GM18507 (cell line): ENCODE measurements at regions not wholly inside any gene's neighbourhood (a gene's known extent, or its start where the extent isn't known, plus 50 kb on each side); places are given as distances from the start of the nearest gene placed in this dataset.
A peak's percentile ranks its signal among the peaks of the same experiment; 100 is the strongest.
"Not testable (repeated sequence)": the region's sequence is repeated elsewhere in the genome, so short reads cannot be mapped to it uniquely, and the experiment has no call there.

Experiments
- DNase-seq: peaks from one replicate; pipeline ENCODE4 v3.0.0; 2011; ENCODE audit warnings: low read depth; ENCODE audit not compliant: insufficient read length; ENCODE audit errors: extremely low spot score
- FAIRE-seq: peaks from 2 replicates; lab custom pipeline; 2011; peaks lifted over from hg19 to GRCh38; lab: Jason Lieb, UNC

DNA sequence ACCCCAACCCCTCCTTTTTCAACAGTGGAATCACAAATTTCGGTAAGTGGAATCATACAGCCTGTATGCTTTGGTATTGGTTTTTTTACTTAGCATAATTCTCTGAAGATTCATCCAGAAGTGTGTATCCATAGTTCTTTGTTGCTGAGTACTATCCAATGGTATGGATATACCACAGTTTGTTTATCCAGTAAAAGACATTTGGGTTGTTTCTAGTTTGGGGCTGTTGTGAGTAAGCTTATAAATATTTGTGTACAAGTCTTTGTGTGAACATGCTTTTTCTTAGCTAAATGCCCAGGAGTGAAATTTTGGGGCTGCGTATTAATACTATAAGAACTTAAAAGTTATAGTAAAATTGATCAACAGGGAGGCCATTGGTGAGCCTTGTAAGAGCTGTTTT, 57.5 kb upstream of the GC start:
- FAIRE-seq = no peak
- no peak for DNase-seq

DNA sequence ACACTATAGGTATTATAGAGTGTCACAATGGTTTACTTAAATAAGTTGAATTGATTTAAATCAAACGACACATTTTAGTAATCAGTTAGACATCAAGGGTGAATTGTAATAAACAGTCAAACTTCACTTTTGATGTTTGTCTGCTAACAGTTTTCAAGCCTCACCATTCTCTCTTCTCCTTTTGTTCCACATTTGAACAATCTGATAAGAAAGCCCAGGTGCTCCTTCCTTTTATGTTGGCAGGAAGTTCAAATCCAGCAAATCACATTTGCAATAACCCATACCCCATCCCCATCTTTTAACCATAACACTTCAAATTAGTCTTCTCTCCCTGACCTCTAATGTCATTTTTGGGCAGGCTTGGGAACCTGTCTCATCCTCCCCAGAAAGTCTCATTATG, 63.4 kb upstream of the GC start:
- FAIRE-seq = no peak

DNA sequence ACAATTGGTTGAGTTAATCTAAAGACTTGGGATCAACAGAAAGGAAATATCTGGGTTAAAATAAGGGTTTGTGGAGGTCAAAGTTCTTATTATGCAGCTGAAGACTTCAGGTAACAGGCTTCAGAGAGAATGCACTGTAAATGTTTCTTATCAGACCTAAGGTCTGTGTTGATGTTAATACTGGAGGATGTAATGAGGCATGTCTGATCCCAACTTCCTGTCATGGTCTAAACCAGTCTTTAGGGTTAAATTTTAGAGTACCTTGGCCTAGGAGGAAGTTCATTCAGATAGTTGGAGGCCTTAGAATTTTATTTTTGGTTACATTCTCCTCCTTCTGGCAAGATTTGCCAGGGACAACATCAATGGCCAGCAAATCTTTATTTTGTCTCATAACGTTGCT, 72.1 kb upstream of the GC start:
- DNase-seq (no peak), FAIRE-seq (no peak)

More for the DNA sequence above, 63.4 kb upstream of the GC start:
- no peak for DNase-seq

DNA sequence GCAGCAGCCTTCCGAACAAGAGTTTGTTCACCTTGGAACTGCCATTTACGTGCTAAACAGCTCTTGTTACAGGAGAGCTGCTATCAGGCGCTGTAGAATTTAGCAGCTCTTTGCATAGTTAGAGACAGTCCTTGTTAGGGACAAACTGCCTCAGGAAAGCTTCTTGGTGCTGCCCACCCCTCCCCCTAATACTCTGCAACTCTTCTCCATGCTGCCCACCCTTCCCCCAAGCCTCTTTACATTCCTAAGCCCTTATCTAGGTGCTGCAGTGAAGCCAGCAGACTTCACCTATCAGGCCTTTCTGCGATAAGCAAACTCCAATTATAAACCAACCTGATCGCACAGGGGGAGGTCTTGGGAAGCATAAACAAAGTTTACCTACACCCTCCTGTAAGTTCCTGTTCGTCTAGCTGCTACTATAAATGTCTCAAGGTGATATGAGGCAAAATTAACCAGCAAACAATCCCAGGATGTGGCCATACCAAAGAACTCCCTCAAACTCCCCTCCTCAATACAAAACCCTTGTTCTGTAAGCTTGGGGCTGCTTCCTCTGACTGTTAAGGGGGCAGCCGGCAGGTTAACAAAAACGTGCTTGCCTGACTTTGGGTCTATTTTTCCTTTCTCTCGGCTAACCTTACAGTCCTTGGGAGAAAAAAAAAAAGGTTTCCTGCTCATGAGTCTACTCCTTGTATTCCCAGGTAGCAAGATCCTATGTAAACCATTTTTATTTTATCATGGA, 74.0 kb upstream of the GC start:
- FAIRE-seq = no peak
- no peak for DNase-seq

GRCh38 chr4:71860643-71861042, 76.8 kb upstream of the GC start:
- FAIRE-seq (no peak), DNase-seq (no peak)

DNA sequence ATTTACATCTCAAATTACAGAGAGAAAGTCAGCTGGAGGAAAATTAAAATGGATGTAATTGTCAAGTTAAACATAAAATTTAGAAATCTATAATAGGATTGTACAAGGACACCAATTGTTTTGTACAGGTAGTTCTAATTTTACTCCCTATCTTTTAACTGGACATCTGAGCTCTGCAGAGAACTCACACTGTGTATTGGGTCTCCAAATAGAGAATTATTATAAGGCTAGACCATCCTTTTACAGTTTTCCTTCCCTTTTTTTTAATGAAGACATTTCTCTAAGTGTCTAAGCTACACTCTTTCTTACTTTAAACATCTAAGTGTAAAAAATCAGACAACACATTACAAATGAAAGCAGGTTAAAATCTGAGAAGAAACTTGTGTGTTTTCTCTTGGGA, 78.4 kb upstream of the GC start:
- no peak for FAIRE-seq

GRCh38 chr4:71863457-71863856, 79.6 kb upstream of the GC start:
- no peak for FAIRE-seq
- DNase-seq = no peak

More for the DNA sequence above, 78.4 kb upstream of the GC start:
- DNase-seq = no peak

DNA sequence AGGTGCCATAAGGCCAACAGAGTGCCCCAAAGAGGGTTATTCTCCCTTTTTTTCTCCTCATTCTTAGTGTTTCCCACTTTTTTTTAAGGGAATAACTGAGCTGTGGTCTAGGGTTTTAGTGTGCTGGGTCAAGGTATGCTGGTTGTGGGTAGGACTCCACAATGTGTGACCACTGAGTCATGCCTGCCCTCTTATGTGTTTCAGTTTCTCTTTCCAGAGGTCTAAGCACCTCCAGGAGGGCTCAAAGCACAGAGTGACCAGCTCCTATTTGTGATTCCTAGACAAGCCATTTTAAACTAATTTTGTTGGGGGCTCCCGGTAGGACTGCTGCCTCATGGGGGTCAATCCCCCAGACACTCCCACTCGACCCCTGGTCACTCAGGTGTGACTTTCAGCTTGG, 80.5 kb upstream of the GC start:
- DNase-seq = no peak
- FAIRE-seq = no peak

DNA sequence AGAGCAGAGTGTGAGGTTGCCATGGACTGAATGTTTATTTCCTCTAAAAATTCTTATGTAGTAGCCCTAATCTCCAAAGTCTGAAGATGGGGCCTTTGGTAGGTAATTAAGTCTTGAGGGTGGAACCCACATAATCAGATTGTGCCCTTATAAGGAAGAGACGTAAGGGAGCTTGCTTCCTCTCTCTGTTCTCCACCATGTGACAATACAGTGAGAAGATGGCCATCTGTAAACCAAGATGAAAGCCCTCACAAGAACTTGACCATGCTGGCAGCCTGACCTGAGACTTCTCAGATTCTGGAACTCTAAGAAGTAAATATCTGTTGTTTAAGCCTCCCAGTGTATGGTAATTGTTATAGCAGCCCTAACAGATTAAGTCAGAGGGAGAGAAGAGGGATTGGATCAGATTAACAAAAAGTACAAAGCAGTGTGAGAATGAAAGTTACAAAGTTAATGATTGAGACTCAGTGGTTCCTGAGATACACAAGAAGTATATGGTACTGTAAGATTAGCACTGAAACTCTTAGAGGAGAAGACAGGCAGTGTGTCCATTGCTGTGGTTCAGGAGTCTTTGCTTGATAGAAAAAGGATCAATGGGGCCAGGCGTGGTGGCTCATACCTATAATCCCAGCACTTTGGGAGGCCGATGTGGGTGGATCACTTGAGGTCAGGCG, 82.5 kb upstream of the GC start:
- no peak for FAIRE-seq
- DNase-seq = no peak

- no peak for FAIRE-seq
These were observed 83.7 kb upstream of the GC start for GRCh38 chr4:71867598-71867997.

GRCh38 chr4:71870456-71870855, 86.6 kb upstream of the GC start:
- DNase-seq (no peak), FAIRE-seq (no peak)

More at GRCh38 chr4:71867598-71867997, 83.7 kb upstream of the GC start:
- no peak for DNase-seq

GRCh38 chr4:71872221-71872620, 88.3 kb upstream of the GC start:
- DNase-seq (no peak), FAIRE-seq (no peak)

DNA sequence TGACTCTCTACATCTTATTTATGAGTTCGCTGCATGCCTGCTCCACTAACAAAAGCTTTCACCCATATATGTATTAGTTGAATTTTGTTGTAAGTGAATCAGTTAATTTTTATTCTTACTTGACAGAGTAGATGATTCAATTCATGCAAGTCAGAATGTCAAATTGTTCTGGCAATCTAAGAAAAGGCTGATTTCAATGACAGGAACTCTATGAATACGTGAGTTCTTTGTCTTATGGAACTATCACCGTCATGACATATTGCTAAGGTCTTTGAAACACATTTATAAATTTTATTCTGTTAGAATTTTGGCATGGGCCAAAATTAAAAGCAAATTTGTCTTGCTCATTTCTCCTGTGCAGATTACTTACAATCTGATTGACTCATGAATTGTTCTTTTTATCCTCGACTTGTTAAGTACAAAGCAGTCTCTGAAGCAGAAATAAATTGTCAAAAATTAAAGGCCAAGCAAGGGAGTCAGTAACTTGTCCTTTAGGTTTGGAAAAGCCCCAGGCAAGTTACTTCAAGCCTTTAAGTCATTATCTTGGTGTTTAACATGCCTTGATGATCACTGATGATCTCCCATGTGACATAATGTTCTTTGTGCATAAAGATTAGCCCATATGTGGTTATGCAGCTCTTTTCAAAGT, 89.0 kb upstream of the GC start:
- DNase-seq (no peak), FAIRE-seq (no peak)

DNA sequence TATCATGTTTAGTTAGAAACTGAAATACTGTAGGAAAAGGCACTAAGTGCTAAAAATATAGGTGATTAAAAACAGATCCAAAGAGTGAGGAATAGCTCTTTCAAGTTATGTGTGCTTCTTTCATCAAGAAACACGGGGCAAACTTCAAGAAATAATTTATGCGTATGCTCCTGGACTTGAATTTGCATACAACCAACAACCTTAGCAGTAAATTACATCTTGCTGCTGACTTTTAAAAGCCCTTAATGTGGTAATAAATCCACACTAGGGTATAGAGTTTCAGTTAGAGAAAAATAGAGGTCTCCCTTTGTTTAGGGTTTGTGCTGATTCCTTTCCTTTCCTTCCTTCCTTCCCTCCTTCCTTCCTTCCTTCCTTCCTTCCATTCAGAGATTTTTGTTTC, 94.5 kb upstream of the GC start:
- no peak for FAIRE-seq

GRCh38 chr4:71882113-71882841, 98.4 kb upstream of the GC start:
- FAIRE-seq = no peak
- DNase-seq = no peak

More for the DNA sequence above, 94.5 kb upstream of the GC start:
- DNase-seq = no peak

GRCh38 chr4:71900366-71900765, 116.5 kb upstream of the GC start:
- not testable (repeated sequence) for DNase-seq, FAIRE-seq

- not testable (repeated sequence) for FAIRE-seq, DNase-seq
These were observed 121.7 kb upstream of the GC start for GRCh38 chr4:71905594-71905993.

- DNase-seq = no peak
- FAIRE-seq = no peak
These were observed 122.2 kb upstream of the GC start for GRCh38 chr4:71906096-71906495.

DNA sequence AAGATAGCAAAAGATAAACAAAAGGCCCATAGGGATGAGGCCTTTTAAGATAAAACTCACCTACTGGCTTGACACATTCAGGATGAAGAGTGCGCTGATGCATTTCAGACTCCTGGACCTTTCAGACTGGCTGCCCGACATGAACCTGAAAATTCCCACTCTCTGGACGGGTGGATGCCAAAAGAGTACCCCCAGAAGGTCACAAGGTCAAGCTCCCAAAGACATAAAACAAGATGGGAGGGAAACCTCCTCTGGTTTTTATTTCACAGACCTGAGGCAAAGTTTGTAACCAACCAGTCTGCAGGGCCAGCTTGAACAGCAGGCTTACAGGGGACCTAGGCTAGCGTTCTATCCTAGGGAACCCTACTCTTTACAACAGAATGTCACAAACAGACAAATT, 123.2 kb upstream of the GC start:
- FAIRE-seq (no peak), DNase-seq (no peak)

DNA sequence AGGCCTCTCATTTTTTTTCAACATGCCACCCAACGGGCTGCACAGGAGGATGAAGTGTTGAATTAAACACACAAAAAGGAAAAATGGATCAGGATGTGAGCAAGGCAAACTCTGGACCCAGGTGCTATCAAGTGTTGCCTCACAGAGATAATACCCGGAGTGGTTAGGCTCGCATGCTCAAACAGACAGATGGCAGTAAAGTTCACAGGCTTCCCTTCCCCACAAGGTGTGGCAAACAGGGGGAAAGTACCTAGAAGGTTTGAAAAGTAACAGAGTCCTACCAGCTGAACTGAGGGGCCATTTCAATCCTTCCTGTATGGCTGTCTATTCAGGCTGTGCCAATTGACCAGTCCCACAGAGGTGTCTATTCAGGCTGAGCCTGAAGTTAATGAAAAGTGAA, 123.9 kb upstream of the GC start:
- FAIRE-seq = peak; percentile 18

More for the DNA sequence above, 123.9 kb upstream of the GC start:
- DNase-seq = no peak
